Keratinocyte (primary cell): ENCODE measurements at regions not wholly inside any gene's neighbourhood (a gene's known extent, or its start where the extent isn't known, plus 50 kb on each side); places are given as distances from the start of the nearest gene placed in this dataset.

ENCODE experiments used
- EZH2 ChIP-seq: IDR thresholded peaks from one replicate; pipeline ENCODE4 v1.6.1; 2012; ENCODE audit warnings: inconsistent platforms, mild to moderate bottlenecking, low read length, moderate library complexity
- TF ChIP-seq, protein P1 (sequence below), 3 experiments: IDR thresholded peaks in 1 of 3; conservative IDR thresholded peaks in 1 of 3; optimal IDR thresholded peaks in 1 of 3; 2 replicates in 2 of 3; 3 replicates in 1 of 3; pipeline versions ENCODE3 to v1.5.1; 2011; ENCODE audit warnings: low read length in 3 of 3, mild to moderate bottlenecking in 3 of 3, moderate library complexity in 2 of 3, control low read depth in 1 of 3, inconsistent platforms in 1 of 3; ENCODE audit not compliant: insufficient read depth in 2 of 3; ENCODE audit errors: extremely low read depth in 1 of 3

DNA sequence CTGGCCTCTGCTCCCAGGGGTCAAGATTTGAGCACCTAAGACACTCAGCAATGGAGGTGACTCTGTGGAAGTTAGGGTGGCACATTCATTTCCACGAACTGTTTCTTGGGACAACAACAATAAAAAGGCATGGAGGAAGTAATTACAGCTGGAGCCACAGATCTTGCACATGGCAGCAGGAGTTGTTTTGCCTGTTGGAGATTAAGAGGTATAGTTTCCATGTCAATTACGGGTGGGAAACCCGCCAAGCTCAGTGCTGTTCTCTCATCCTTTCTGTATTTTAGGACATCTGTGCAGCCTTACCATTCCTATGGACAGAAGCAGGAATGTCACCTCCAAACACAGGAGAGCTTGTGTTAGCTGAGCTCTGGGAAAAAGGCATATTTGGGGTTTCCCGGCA is 201.2 kb downstream of the SNX10 start:
- TF ChIP-seq, protein P1, sequence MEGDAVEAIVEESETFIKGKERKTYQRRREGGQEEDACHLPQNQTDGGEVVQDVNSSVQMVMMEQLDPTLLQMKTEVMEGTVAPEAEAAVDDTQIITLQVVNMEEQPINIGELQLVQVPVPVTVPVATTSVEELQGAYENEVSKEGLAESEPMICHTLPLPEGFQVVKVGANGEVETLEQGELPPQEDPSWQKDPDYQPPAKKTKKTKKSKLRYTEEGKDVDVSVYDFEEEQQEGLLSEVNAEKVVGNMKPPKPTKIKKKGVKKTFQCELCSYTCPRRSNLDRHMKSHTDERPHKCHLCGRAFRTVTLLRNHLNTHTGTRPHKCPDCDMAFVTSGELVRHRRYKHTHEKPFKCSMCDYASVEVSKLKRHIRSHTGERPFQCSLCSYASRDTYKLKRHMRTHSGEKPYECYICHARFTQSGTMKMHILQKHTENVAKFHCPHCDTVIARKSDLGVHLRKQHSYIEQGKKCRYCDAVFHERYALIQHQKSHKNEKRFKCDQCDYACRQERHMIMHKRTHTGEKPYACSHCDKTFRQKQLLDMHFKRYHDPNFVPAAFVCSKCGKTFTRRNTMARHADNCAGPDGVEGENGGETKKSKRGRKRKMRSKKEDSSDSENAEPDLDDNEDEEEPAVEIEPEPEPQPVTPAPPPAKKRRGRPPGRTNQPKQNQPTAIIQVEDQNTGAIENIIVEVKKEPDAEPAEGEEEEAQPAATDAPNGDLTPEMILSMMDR (optimal IDR thresholded peaks at IDR 0.05 in 1 of 3, IDR thresholded peaks at IDR 0.05 in 1 of 3, conservative IDR thresholded peaks at IDR 0.05 in 1 of 3; ENCODE audit: extremely low read depth in 1 of 3, insufficient read depth in 2 of 3, low read length in 3 of 3): no peak
- no peak for TF ChIP-seq EZH2
